ENCODE measurements at regions not wholly inside any gene's neighbourhood (a gene's known extent, or its start where the extent isn't known, plus 50 kb on each side); places are given as distances from the start of the nearest gene placed in this dataset.

GRCh38 chr6:165804331-165805066, 141.5 kb upstream of the PDE10A start:
- TF ChIP-seq, protein P1, sequence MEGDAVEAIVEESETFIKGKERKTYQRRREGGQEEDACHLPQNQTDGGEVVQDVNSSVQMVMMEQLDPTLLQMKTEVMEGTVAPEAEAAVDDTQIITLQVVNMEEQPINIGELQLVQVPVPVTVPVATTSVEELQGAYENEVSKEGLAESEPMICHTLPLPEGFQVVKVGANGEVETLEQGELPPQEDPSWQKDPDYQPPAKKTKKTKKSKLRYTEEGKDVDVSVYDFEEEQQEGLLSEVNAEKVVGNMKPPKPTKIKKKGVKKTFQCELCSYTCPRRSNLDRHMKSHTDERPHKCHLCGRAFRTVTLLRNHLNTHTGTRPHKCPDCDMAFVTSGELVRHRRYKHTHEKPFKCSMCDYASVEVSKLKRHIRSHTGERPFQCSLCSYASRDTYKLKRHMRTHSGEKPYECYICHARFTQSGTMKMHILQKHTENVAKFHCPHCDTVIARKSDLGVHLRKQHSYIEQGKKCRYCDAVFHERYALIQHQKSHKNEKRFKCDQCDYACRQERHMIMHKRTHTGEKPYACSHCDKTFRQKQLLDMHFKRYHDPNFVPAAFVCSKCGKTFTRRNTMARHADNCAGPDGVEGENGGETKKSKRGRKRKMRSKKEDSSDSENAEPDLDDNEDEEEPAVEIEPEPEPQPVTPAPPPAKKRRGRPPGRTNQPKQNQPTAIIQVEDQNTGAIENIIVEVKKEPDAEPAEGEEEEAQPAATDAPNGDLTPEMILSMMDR (IDR thresholded peaks at IDR 0.05) = no peak
- no peak for TF ChIP-seq POLR2A (IDR thresholded peaks at IDR 0.05)

Measured in right lobe of liver (tissue), 4 donors.